HCT116 (cell line): ENCODE measurements at regions not wholly inside any gene's neighbourhood (a gene's known extent, or its start where the extent isn't known, plus 50 kb on each side); places are given as distances from the start of the nearest gene placed in this dataset.

ENCODE experiments used
- ATAC-seq: fragments of 200-7000 bp; cut with Tn5 transposase; 2 replicates; pipeline ENCODE4 v1.9.1; 2020; ENCODE audit warnings: mild to moderate bottlenecking, moderate library complexity
- BruUV-seq: library from RNA; stranded (reverse); fragments of 400-500 nt; replicated peaks from 2 replicates; lab custom pipeline; 2021; lab: Mats Ljungman, UMichigan
- CTCF ChIA-PET: fragments of 300-600 bp; sonication (Branson Sonifier 250); formaldehyde crosslinking; loops from one replicate; lab custom pipeline; 2021; ENCODE audit warnings: antibody characterized with exemption; lab: Charles Lee
- POLR2A ChIA-PET: fragments of 300-600, 350-600 bp; sonication (Branson Sonifier 250); formaldehyde crosslinking; loops from one replicate; lab custom pipeline; 2021; ENCODE audit warnings: antibody characterized with exemption; lab: Charles Lee
- RAD21 ChIA-PET, 2 experiments: fragments of 300-600 bp; sonication (Branson Sonifier 250); formaldehyde crosslinking; loops; one replicate each; lab custom pipeline; 2023; ENCODE audit warnings: low total read pairs in 2 of 2; ENCODE audit not compliant: uncharacterized antibody in 2 of 2, unreplicated experiment in 2 of 2, low non-redundant PET in 1 of 2; lab: Charles Lee
- DNase-seq: peaks from one replicate; pipeline ENCODE4 v3.0.0-alpha.2; 2010; ENCODE audit warnings: low read depth, low spot score
- H2AFZ ChIP-seq: fragments of 200-600 bp; shearing (Covaris generic), sonication (generic); 2 replicates; pipeline ENCODE4 v1.6.1; 2017; ENCODE audit warnings: low read depth, mixed run types, mixed read lengths, antibody characterized with exemption, low read length; ENCODE audit not compliant: poor library complexity, severe bottlenecking
- H3K27ac ChIP-seq: 2 replicates; pipeline ENCODE4 v1.5.1; 2012; ENCODE audit warnings: low read depth, low read length
- H3K27me3 ChIP-seq: fragments of 200-600 bp; sonication (generic); 2 replicates; pipeline ENCODE4 v1.6.1; 2016; ENCODE audit warnings: mixed run types, low read length, mixed read lengths; ENCODE audit not compliant: insufficient read depth
- H3K36me3 ChIP-seq, 2 experiments: fragments of 200-500 bp in 1 of 2; fragments of 200-600 bp in 1 of 2; sonication (Bioruptor generic) in 1 of 2; sonication (generic) in 1 of 2; 2 replicates each; pipeline versions ENCODE4 v1.5.1 to v1.6.1; 2014 to 2016; ENCODE audit warnings: low read length in 2 of 2, inconsistent platforms in 1 of 2, mixed read lengths in 1 of 2, mixed run types in 1 of 2; ENCODE audit not compliant: insufficient read depth in 2 of 2, control insufficient read depth in 1 of 2
- H3K4me1 ChIP-seq, 2 experiments: fragments of 200-600 bp in 1 of 2; sonication (generic) in 1 of 2; 2 replicates each; pipeline versions ENCODE4 v1.5.1 to v1.6.1; 2012 to 2017; ENCODE audit warnings: low read length in 2 of 2, inconsistent platforms in 1 of 2, mild to moderate bottlenecking in 1 of 2, mixed read lengths in 1 of 2, mixed run types in 1 of 2, moderate library complexity in 1 of 2; ENCODE audit not compliant: insufficient read depth in 2 of 2, control insufficient read depth in 1 of 2
- H3K4me2 ChIP-seq: fragments of 200-600 bp; sonication (generic); 2 replicates; pipeline ENCODE4 v1.6.1; 2017; ENCODE audit warnings: mixed run types, low read length, mixed read lengths
- H3K4me3 ChIP-seq, 2 experiments: fragments of 200-600 bp in 1 of 2; sonication (generic) in 1 of 2; replicated peaks in 1 of 2; 2 replicates each; pipeline ENCODE4 v1.5.1; 2011 to 2016; ENCODE audit warnings: low read length in 2 of 2, control low read depth in 1 of 2, low read depth in 1 of 2, mild to moderate bottlenecking in 1 of 2, mixed read lengths in 1 of 2, mixed run types in 1 of 2
- H3K79me2 ChIP-seq: fragments of 200-600 bp; sonication (generic); 2 replicates; pipeline ENCODE4 v1.6.1; 2017; ENCODE audit warnings: mild to moderate bottlenecking, mixed run types, low read length, moderate library complexity, mixed read lengths; ENCODE audit not compliant: insufficient read depth
- H3K9ac ChIP-seq: fragments of 200-600 bp; sonication (generic); 2 replicates; pipeline ENCODE4 v1.6.1; 2016; ENCODE audit warnings: low read length, mixed read lengths
- H3K9me2 ChIP-seq: fragments of 200-600 bp; sonication (generic), shearing (Covaris generic); 2 replicates; pipeline ENCODE4 v1.6.1; 2017; ENCODE audit warnings: mixed run types, mild to moderate bottlenecking, moderate library complexity; ENCODE audit not compliant: insufficient read depth
- H3K9me3 ChIP-seq, 2 experiments: fragments of 200-500 bp in 1 of 2; fragments of 200-600 bp in 1 of 2; sonication (Bioruptor generic) in 1 of 2; sonication (generic) in 1 of 2; 2 replicates each; pipeline ENCODE4 v1.6.1; 2014 to 2017; ENCODE audit warnings: low read length in 2 of 2, mixed read lengths in 2 of 2, inconsistent platforms in 1 of 2, low read depth in 1 of 2, mild to moderate bottlenecking in 1 of 2, mixed run types in 1 of 2, moderate library complexity in 1 of 2; ENCODE audit not compliant: control insufficient read depth in 1 of 2, insufficient read depth in 1 of 2
- H4K20me1 ChIP-seq: fragments of 200-600 bp; sonication (generic), shearing (Covaris generic); 2 replicates; pipeline ENCODE4 v1.6.1; 2017; ENCODE audit warnings: mixed run types, mild to moderate bottlenecking, moderate library complexity; ENCODE audit not compliant: insufficient read depth
- ATF3 ChIP-seq: IDR thresholded peaks from 2 replicates; pipeline ENCODE4 v1.6.1; 2012
- CBX3 ChIP-seq: IDR thresholded peaks from 2 replicates; pipeline ENCODE4 v1.6.1; 2012; ENCODE audit warnings: low read depth
- CTCF ChIP-seq, 3 experiments: fragments of 200-600 bp in 1 of 3; sonication (generic) in 1 of 3; IDR thresholded peaks in 2 of 3; conservative IDR thresholded peaks in 1 of 3; 2 replicates each; pipeline ENCODE4 v1.5.1; 2012 to 2017; ENCODE audit warnings: low read depth in 2 of 3, low read length in 2 of 3, antibody characterized with exemption in 1 of 3, borderline replicate concordance in 1 of 3, control low read depth in 1 of 3, mild to moderate bottlenecking in 1 of 3, mixed read lengths in 1 of 3, mixed run types in 1 of 3, moderate library complexity in 1 of 3; ENCODE audit not compliant: insufficient read depth in 1 of 3
- ELF1 ChIP-seq: IDR thresholded peaks from 2 replicates; pipeline ENCODE4 v1.6.1; 2012; ENCODE audit warnings: low read depth, borderline replicate concordance
- EZH2 ChIP-seq: fragments of 200-600 bp; sonication (generic); IDR thresholded peaks from 2 replicates; pipeline ENCODE4 v1.6.1; 2017; ENCODE audit warnings: antibody characterized with exemption, mixed run types
- EZH2phosphoT487 ChIP-seq: fragments of 200-600 bp; IDR thresholded peaks from 2 replicates; pipeline ENCODE4 v1.6.1; 2018; ENCODE audit warnings: antibody characterized with exemption, borderline replicate concordance
- FOSL1 ChIP-seq: IDR thresholded peaks from 2 replicates; pipeline ENCODE4 v1.6.1; 2012; ENCODE audit warnings: low read depth
- JUND ChIP-seq: IDR thresholded peaks from 2 replicates; pipeline ENCODE4 v1.6.1; 2012
- MAX ChIP-seq: IDR thresholded peaks from 2 replicates; pipeline ENCODE4 v1.6.1; 2012
- POLR2AphosphoS5 ChIP-seq: IDR thresholded peaks from 2 replicates; pipeline ENCODE4 v1.6.1; 2011; ENCODE audit warnings: mild to moderate bottlenecking, low read depth, low read length, moderate library complexity
- RAD21 ChIP-seq: IDR thresholded peaks from 2 replicates; pipeline ENCODE4 v1.6.1; 2012; ENCODE audit warnings: low read depth, mild to moderate bottlenecking
- SIN3A ChIP-seq: IDR thresholded peaks from 2 replicates; pipeline ENCODE4 v1.6.1; 2012; ENCODE audit warnings: low read depth
- SP1 ChIP-seq: IDR thresholded peaks from 2 replicates; pipeline ENCODE4 v1.6.1; 2012; ENCODE audit warnings: low read depth
- SRF ChIP-seq: IDR thresholded peaks from 2 replicates; pipeline ENCODE4 v1.6.1; 2012; ENCODE audit warnings: low read depth
- TCF7L2 ChIP-seq: IDR thresholded peaks from 2 replicates; pipeline ENCODE4 v1.7.0; 2011; ENCODE audit warnings: borderline replicate concordance, inconsistent platforms; ENCODE audit not compliant: insufficient read depth, insufficient read length; ENCODE audit errors: extremely low read depth
- YY1 ChIP-seq: IDR thresholded peaks from 2 replicates; pipeline ENCODE4 v1.6.1; 2011; ENCODE audit warnings: low read length, low read depth, moderate library complexity, mild to moderate bottlenecking; ENCODE audit not compliant: insufficient replicate concordance; ENCODE audit errors: extremely low read depth
- ZNF274 ChIP-seq: fragments of 200-500 bp; sonication (Bioruptor generic); IDR thresholded peaks from 2 replicates; pipeline ENCODE4 v1.6.1; 2014; ENCODE audit warnings: mild to moderate bottlenecking, low read depth, low read length, inconsistent platforms
- intact Hi-C: fragments of 100-400 bp; cut with micrococcal nuclease; formaldehyde crosslinking; loops from 2 replicates; pipeline ENCODE4 v1.10.0; 2022

- no peak for TF ChIP-seq CTCF (IDR thresholded peaks at IDR 0.05 in 2 of 3, conservative IDR thresholded peaks at IDR 0.05 in 1 of 3; ENCODE audit: borderline replicate concordance in 1 of 3, insufficient read depth in 1 of 3, low read depth in 2 of 3, low read length in 2 of 3)
- no peak for TF ChIP-seq POLR2AphosphoS5
- no peak for TF ChIP-seq YY1
- TF ChIP-seq CBX3 = no peak
- no peak for TF ChIP-seq TCF7L2
Observed at GRCh38 chr16:62676306-62676705, 640.1 kb upstream of the CDH8 start (continued).

GRCh38 chr16:62665269-62665668 lies 629.0 kb upstream of the CDH8 start:
- Histone ChIP-seq H3K9me2 (no peaks in the 10 kb centered on the region), H3K4me3 (no peak overlapping the region), H3K27ac (no peak overlapping the region), H3K9me3 (peaks cover 0 to 20% of the 10 kb centered on the region in 2 experiments; a peak in 2 of 4 replicates), H3K79me2 (no peaks in the 10 kb centered on the region), H3K4me1 (no peaks in the 10 kb centered on the region), H4K20me1 (no peaks in the 10 kb centered on the region), H2AFZ (no peak overlapping the region), H3K4me2 (no peak overlapping the region), H3K27me3 (no peaks in the 10 kb centered on the region), H3K9ac (no peak overlapping the region), H3K36me3 (no peaks in the 10 kb centered on the region)
- intact Hi-C loops = no loop called here
- RAD21 ChIA-PET = no interaction called here
- POLR2A ChIA-PET = no interaction called here
- BruUV-seq = no TSS peak
- DNase-seq = no peak
- ATAC-seq = no peak
- CTCF ChIA-PET = no interaction called here
- no peak for TF ChIP-seq TCF7L2
- no peak for TF ChIP-seq CBX3
- TF ChIP-seq JUND = no peak
- TF ChIP-seq SRF = no peak
- TF ChIP-seq ELF1 = no peak
- TF ChIP-seq RAD21 = no peak
- TF ChIP-seq FOSL1 = no peak
- no peak for TF ChIP-seq ZNF274
- TF ChIP-seq EZH2phosphoT487 = no peak
- no peak for TF ChIP-seq EZH2
- TF ChIP-seq ATF3 = no peak
- no peak for TF ChIP-seq POLR2AphosphoS5
- no peak for TF ChIP-seq SIN3A
- TF ChIP-seq MAX = no peak
- TF ChIP-seq SP1 = no peak
